SU-DHL-6 (cell line): ENCODE measurements at regions not wholly inside any gene's neighbourhood (a gene's known extent, or its start where the extent isn't known, plus 50 kb on each side); places are given as distances from the start of the nearest gene placed in this dataset.

Experiments used
- H2AFZ ChIP-seq: fragments of 200-600 bp; sonication (generic); 2 replicates; pipeline ENCODE4 v1.6.1; 2014; ENCODE audit warnings: low read depth, mild to moderate bottlenecking, moderate library complexity, mixed read lengths, antibody characterized with exemption, low read length; ENCODE audit not compliant: severe bottlenecking
- H3F3A ChIP-seq: fragments of 200-600 bp; shearing (Covaris generic); 2 replicates; pipeline ENCODE4 v1.6.0; 2016; ENCODE audit warnings: antibody characterized with exemption, mild to moderate bottlenecking; ENCODE audit not compliant: insufficient read depth
- H3K27ac ChIP-seq: fragments of 200-600 bp; sonication (generic); 2 replicates; pipeline ENCODE4 v1.5.1; 2016; ENCODE audit warnings: low read depth, mild to moderate bottlenecking, low read length, moderate library complexity, mixed read lengths
- H3K27me3 ChIP-seq: fragments of 200-600 bp; sonication (generic), shearing (Covaris generic); 2 replicates; pipeline ENCODE4 v1.6.0; 2014; ENCODE audit warnings: mild to moderate bottlenecking, low read length
- H3K36me3 ChIP-seq: fragments of 200-600 bp; sonication (generic); 2 replicates; pipeline ENCODE4 v1.6.1; 2014; ENCODE audit warnings: mild to moderate bottlenecking, low read length, mixed read lengths
- H3K4me2 ChIP-seq: fragments of 300-600, 200-600 bp; shearing (Covaris generic), sonication (generic); 2 replicates; pipeline ENCODE4 v1.6.0; 2014; ENCODE audit warnings: low read length, low read depth, mild to moderate bottlenecking; ENCODE audit not compliant: poor library complexity, severe bottlenecking
- H3K4me3 ChIP-seq: fragments of 200-600 bp; sonication (generic); 2 replicates; pipeline ENCODE4 v1.5.1; 2014; ENCODE audit warnings: antibody characterized with exemption, low read length, mild to moderate bottlenecking, mixed read lengths; ENCODE audit not compliant: insufficient read depth, poor library complexity, severe bottlenecking
- H3K79me2 ChIP-seq: fragments of 200-600 bp; sonication (generic); 2 replicates; pipeline ENCODE4 v1.6.1; 2014; ENCODE audit warnings: mild to moderate bottlenecking, low read length, moderate library complexity; ENCODE audit not compliant: insufficient read depth
- H3K9ac ChIP-seq: fragments of 200-600 bp; sonication (generic); 2 replicates; pipeline ENCODE4 v1.7.0; 2014; ENCODE audit warnings: mild to moderate bottlenecking, low read length
- H3K9me2 ChIP-seq: fragments of 200-600 bp; sonication (generic); replicated peaks from 2 replicates; pipeline ENCODE4 v1.6.1; 2014; ENCODE audit warnings: low read length; ENCODE audit not compliant: insufficient read depth
- H3K9me3 ChIP-seq: fragments of 200-600 bp; sonication (generic); 2 replicates; pipeline ENCODE4 v1.6.1; 2014; ENCODE audit warnings: low read length, mixed read lengths; ENCODE audit not compliant: insufficient read depth
- H4K20me1 ChIP-seq: fragments of 200-600 bp; sonication (generic); 2 replicates; pipeline ENCODE4 v1.6.1; 2014; ENCODE audit warnings: low read depth, mild to moderate bottlenecking, antibody characterized with exemption, low read length, moderate library complexity, mixed read lengths
- EZH2phosphoT487 ChIP-seq: fragments of 200-600 bp; sonication (generic), shearing (Covaris generic); conservative IDR thresholded peaks from 2 replicates; pipeline ENCODE4 v1.6.1; 2018; ENCODE audit warnings: mild to moderate bottlenecking, antibody characterized with exemption, low read length, moderate library complexity, mixed read lengths
- TF ChIP-seq, protein P1 (sequence below): fragments of 200-600 bp; sonication (generic); IDR thresholded peaks from one replicate; pipeline ENCODE4 v1.5.1; 2017; ENCODE audit warnings: antibody characterized with exemption, mild to moderate bottlenecking, low read length, moderate library complexity; ENCODE audit not compliant: insufficient read depth, poor library complexity, severe bottlenecking

DNA sequence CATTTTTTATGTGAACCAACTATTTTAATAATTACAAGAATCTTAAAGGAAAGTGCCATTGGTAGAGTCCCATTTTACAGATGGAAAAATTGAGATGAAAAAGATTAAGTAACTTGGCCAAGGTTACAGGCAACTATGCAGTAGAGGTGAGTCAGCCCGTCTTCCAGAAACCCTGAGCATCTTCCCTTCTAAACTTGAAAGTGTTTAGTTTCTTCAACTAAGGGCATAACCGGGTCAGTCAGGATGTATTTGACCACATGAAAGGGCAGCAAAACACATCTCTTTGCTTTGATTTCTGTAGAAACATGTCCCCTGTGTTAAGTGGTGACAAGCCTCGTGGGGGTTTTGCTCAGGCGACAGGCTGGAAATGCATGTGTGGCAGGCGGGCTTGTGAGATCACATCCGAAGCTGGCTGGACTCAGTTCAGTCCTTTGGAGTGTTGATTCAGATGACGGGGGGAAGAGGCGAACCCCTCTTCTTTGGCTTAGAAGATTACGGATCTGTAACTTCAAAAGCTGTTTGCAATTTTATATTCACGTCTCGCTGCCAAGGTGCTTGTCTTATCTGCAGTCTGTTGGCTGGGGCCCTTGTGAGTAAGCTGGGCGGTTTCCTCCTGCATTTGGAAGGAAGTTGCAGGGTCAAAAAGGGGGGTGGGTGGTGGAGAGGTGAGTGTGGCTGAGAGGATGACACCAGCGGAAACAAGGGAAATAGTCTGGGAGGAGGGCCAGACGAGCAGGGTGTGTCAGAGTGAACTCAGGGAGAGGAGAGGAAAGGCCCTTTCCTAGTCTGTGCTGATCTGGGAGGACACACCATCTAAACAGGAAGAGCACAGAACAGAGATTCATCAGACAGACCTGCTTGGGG lies 78.9 kb upstream of the RPS23 start:
- H3K4me2 ChIP-seq: no peak overlapping the region
- H3K9me2 ChIP-seq: no peaks in the 10 kb centered on the region
- no peak overlapping the region for H2AFZ ChIP-seq
- TF ChIP-seq, protein P1, sequence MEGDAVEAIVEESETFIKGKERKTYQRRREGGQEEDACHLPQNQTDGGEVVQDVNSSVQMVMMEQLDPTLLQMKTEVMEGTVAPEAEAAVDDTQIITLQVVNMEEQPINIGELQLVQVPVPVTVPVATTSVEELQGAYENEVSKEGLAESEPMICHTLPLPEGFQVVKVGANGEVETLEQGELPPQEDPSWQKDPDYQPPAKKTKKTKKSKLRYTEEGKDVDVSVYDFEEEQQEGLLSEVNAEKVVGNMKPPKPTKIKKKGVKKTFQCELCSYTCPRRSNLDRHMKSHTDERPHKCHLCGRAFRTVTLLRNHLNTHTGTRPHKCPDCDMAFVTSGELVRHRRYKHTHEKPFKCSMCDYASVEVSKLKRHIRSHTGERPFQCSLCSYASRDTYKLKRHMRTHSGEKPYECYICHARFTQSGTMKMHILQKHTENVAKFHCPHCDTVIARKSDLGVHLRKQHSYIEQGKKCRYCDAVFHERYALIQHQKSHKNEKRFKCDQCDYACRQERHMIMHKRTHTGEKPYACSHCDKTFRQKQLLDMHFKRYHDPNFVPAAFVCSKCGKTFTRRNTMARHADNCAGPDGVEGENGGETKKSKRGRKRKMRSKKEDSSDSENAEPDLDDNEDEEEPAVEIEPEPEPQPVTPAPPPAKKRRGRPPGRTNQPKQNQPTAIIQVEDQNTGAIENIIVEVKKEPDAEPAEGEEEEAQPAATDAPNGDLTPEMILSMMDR: no peak
- TF ChIP-seq EZH2phosphoT487: no peak
- no peaks in the 10 kb centered on the region for H3K9me3 ChIP-seq
- no peaks in the 10 kb centered on the region for H3K79me2 ChIP-seq
- no peak overlapping the region for H3K27ac ChIP-seq
- no peaks in the 10 kb centered on the region for H3F3A ChIP-seq
- H3K4me3 ChIP-seq: no peak overlapping the region
- H3K36me3 ChIP-seq: no peaks in the 10 kb centered on the region
- no peak overlapping the region for H3K9ac ChIP-seq
- H4K20me1 ChIP-seq: no peaks in the 10 kb centered on the region
- H3K27me3 ChIP-seq: no peaks in the 10 kb centered on the region

DNA sequence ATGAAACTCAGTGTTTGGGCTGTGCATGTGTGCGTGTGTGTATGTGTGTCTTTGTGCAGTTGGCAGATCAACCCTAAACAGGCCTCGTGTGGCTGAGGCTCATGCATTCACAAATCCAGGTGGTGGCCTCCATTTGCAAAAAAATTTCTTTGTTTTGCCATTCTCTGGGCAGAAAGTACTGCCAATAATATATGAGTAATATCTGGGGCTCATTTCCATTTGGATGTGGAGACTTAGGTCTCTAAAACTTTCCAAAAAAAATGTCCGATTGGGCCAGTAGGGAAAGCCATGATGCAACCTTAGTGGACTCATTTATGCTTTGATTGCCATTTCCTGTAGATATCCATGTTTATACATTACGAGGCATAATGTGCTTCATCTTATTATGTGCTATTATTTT lies 77.9 kb upstream of the RPS23 start:
- no peak for TF ChIP-seq EZH2phosphoT487
- TF ChIP-seq, protein P1: no peak
- no peaks in the 10 kb centered on the region for H3F3A ChIP-seq
- H3K27ac ChIP-seq: no peak overlapping the region

DNA sequence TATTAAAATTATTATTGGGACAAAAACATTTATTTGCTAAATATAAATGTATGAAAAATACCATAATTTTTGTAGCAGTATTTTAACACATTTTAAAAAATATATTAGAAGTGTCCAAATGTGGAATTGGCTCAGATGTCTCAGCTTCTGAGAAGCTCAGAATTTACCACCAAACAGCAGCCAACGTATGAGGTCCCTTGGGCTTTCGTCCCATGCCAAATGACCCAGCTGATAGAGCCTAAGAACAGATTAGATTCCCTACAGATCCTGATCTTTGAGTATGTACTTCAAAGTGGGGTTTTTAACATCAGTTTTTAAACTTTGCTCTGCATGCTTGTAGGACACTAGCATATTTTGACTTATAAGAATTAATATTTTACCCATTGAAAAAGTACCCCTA lies 77.3 kb upstream of the RPS23 start:
- Histone ChIP-seq H3K4me2 (no peak overlapping the region), H3K4me3 (no peak overlapping the region), H3K27ac (no peak overlapping the region), H3K9me2 (no peaks in the 10 kb centered on the region), H3K27me3 (no peaks in the 10 kb centered on the region), H4K20me1 (no peaks in the 10 kb centered on the region), H3K9me3 (no peaks in the 10 kb centered on the region), H3K79me2 (no peaks in the 10 kb centered on the region), H2AFZ (no peak overlapping the region), H3F3A (no peaks in the 10 kb centered on the region), H3K36me3 (no peaks in the 10 kb centered on the region), H3K9ac (no peak overlapping the region)
- TF ChIP-seq EZH2phosphoT487: no peak
- TF ChIP-seq, protein P1: no peak

More for the DNA sequence above, 77.9 kb upstream of the RPS23 start:
- no peak overlapping the region for H3K9ac ChIP-seq
- no peaks in the 10 kb centered on the region for H4K20me1 ChIP-seq
- no peaks in the 10 kb centered on the region for H3K79me2 ChIP-seq
- H3K27me3 ChIP-seq: no peaks in the 10 kb centered on the region
- H3K9me2 ChIP-seq: no peaks in the 10 kb centered on the region
- H3K36me3 ChIP-seq: no peaks in the 10 kb centered on the region
- H2AFZ ChIP-seq: no peak overlapping the region
- no peak overlapping the region for H3K4me3 ChIP-seq
- H3K9me3 ChIP-seq: no peaks in the 10 kb centered on the region
- H3K4me2 ChIP-seq: no peak overlapping the region
